HuH-7.5 (cell line): ENCODE measurements at regions not wholly inside any gene's neighbourhood (a gene's known extent, or its start where the extent isn't known, plus 50 kb on each side); places are given as distances from the start of the nearest gene placed in this dataset.
A peak's percentile ranks its signal among the peaks of the same experiment; 100 is the strongest.

Experiments
- DNase-seq: peaks from one replicate; pipeline ENCODE4 v3.0.0; 2011; ENCODE audit warnings: low spot score

GRCh38 chr7:113460067-113460466 is 341.7 kb upstream of the SMIM30 start:
- no peak for DNase-seq

- DNase-seq: no peak
These were observed 338.2 kb upstream of the SMIM30 start for GRCh38 chr7:113456533-113456932.

- no peak for DNase-seq
These were observed 336.3 kb upstream of the SMIM30 start for GRCh38 chr7:113454597-113455169.

GRCh38 chr7:113452245-113452644 is 333.9 kb upstream of the SMIM30 start:
- DNase-seq: no peak

- no peak for DNase-seq
These were observed 328.4 kb upstream of the SMIM30 start for GRCh38 chr7:113446791-113447190.

GRCh38 chr7:113446391-113446790 is 328.0 kb upstream of the SMIM30 start:
- no peak for DNase-seq

- DNase-seq: no peak
These were observed 325.9 kb upstream of the SMIM30 start for GRCh38 chr7:113444261-113444660.

GRCh38 chr7:113440173-113440572 is 321.8 kb upstream of the SMIM30 start:
- DNase-seq: no peak

GRCh38 chr7:113431406-113431805 is 313.1 kb upstream of the SMIM30 start:
- DNase-seq: no peak

GRCh38 chr7:113424185-113424817 is 305.9 kb upstream of the SMIM30 start:
- no peak for DNase-seq

- DNase-seq: peak; percentile 23
These were observed 303.5 kb upstream of the SMIM30 start for GRCh38 chr7:113421696-113422330.

GRCh38 chr7:113414401-113415035 is 296.2 kb upstream of the SMIM30 start:
- no peak for DNase-seq

- no peak for DNase-seq
These were observed 294.1 kb upstream of the SMIM30 start for GRCh38 chr7:113412410-113412809.

- DNase-seq: no peak
These were observed 292.4 kb upstream of the SMIM30 start for GRCh38 chr7:113410796-113411195.

- no peak for DNase-seq
These were observed 290.6 kb upstream of the SMIM30 start for GRCh38 chr7:113408999-113409398.

- DNase-seq: no peak
These were observed 287.1 kb upstream of the SMIM30 start for GRCh38 chr7:113405296-113406056.

- peak; percentile 12 for DNase-seq
These were observed 285.9 kb upstream of the SMIM30 start for GRCh38 chr7:113404245-113404644.

GRCh38 chr7:113402482-113402881 is 284.1 kb upstream of the SMIM30 start:
- no peak for DNase-seq

- DNase-seq: no peak
These were observed 283.7 kb upstream of the SMIM30 start for GRCh38 chr7:113402005-113402404.

GRCh38 chr7:113394856-113395255 is 276.5 kb upstream of the SMIM30 start:
- DNase-seq: no peak

- DNase-seq: no peak
These were observed 274.6 kb upstream of the SMIM30 start for GRCh38 chr7:113392841-113393540.

GRCh38 chr7:113392421-113392820 is 274.1 kb upstream of the SMIM30 start:
- DNase-seq: no peak
